IMR-90 (cell line): ENCODE measurements at regions not wholly inside any gene's neighbourhood (a gene's known extent, or its start where the extent isn't known, plus 50 kb on each side); places are given as distances from the start of the nearest gene placed in this dataset.

Source experiments
- ATAC-seq: fragments of 200-7000 bp; cut with Tn5 transposase; 2 replicates; pipeline ENCODE4 v1.9.1; 2020; ENCODE audit warnings: low read depth, mild to moderate bottlenecking, moderate library complexity
- BruUV-seq: library from RNA; stranded (reverse); fragments of 400-500 nt; replicated peaks from 2 replicates; lab custom pipeline; 2021; lab: Mats Ljungman, UMichigan
- CTCF ChIA-PET: fragments of 300-600 bp; formaldehyde crosslinking; extraction: SDS; loops from one replicate; lab custom pipeline; 2021; ENCODE audit warnings: antibody characterized with exemption; lab: Yijun Ruan, JAX
- POLR2A ChIA-PET: fragments of 300-600 bp; sonication (Branson Sonifier 250); formaldehyde crosslinking; loops from one replicate; lab custom pipeline; 2022; ENCODE audit warnings: antibody characterized with exemption; ENCODE audit not compliant: unreplicated experiment; lab: Charles Lee
- DNase-seq: peaks from one replicate; pipeline ENCODE4 v3.0.0; 2013
- H2AFZ ChIP-seq: replicated peaks from 2 replicates; pipeline ENCODE3; 2013; ENCODE audit warnings: low read length, mild to moderate bottlenecking; ENCODE audit not compliant: poor library complexity
- H2AK5ac ChIP-seq: 2 replicates; pipeline ENCODE4 v1.6.1; 2013; ENCODE audit warnings: low read depth, low read length, inconsistent platforms
- H2AK9ac ChIP-seq: replicated peaks from 2 replicates; pipeline ENCODE3; 2013; ENCODE audit warnings: mild to moderate bottlenecking, low read depth, low read length, moderate library complexity; ENCODE audit not compliant: poor library complexity
- H2BK120ac ChIP-seq: 2 replicates; pipeline ENCODE4 v1.6.1; 2013; ENCODE audit warnings: low read depth, low read length, inconsistent platforms
- H2BK15ac ChIP-seq: 3 replicates; pipeline ENCODE4 v1.6.1; 2013; ENCODE audit warnings: low read depth, low read length, inconsistent platforms
- H2BK20ac ChIP-seq: 2 replicates; pipeline ENCODE4 v1.6.1; 2013; ENCODE audit warnings: low read depth, mild to moderate bottlenecking, inconsistent platforms, low read length, moderate library complexity
- H2BK5ac ChIP-seq: 2 replicates; pipeline ENCODE4 v1.6.1; 2013; ENCODE audit warnings: mild to moderate bottlenecking, low read depth, low read length, inconsistent platforms; ENCODE audit not compliant: poor library complexity, severe bottlenecking
- H3K14ac ChIP-seq: replicated peaks from 2 replicates; pipeline ENCODE4 v1.6.1; 2013; ENCODE audit warnings: low read depth, low read length, inconsistent platforms
- H3K18ac ChIP-seq: 2 replicates; pipeline ENCODE4 v1.6.1; 2013; ENCODE audit warnings: low read depth, low read length, control low read depth
- H3K23ac ChIP-seq: 2 replicates; pipeline ENCODE4 v1.6.1; 2013; ENCODE audit warnings: low read depth, low read length, inconsistent platforms
- H3K27ac ChIP-seq: 2 replicates; pipeline ENCODE4 v1.5.1; 2013; ENCODE audit warnings: mild to moderate bottlenecking, control low read depth, low read length; ENCODE audit not compliant: insufficient read depth
- H3K27me3 ChIP-seq: 2 replicates; pipeline ENCODE4 v1.6.1; 2013; ENCODE audit warnings: low read length; ENCODE audit not compliant: control insufficient read depth, insufficient read depth
- H3K36me3 ChIP-seq: 2 replicates; pipeline ENCODE4 v1.6.1; 2013; ENCODE audit warnings: low read length, mixed read lengths; ENCODE audit not compliant: control insufficient read depth, insufficient read depth
- H3K4ac ChIP-seq: 2 replicates; pipeline ENCODE4 v1.6.1; 2013; ENCODE audit warnings: low read depth, low read length, inconsistent platforms
- H3K4me1 ChIP-seq: 2 replicates; pipeline ENCODE4 v1.6.1; 2013; ENCODE audit warnings: low read length, mixed read lengths; ENCODE audit not compliant: control insufficient read depth, insufficient read depth
- H3K4me2 ChIP-seq: 2 replicates; pipeline ENCODE4 v1.6.1; 2013; ENCODE audit warnings: low read depth, mild to moderate bottlenecking, control low read depth, low read length, moderate library complexity
- H3K4me3 ChIP-seq: 2 replicates; pipeline ENCODE4 v1.5.1; 2013; ENCODE audit warnings: low read depth, mild to moderate bottlenecking, control low read depth, low read length, moderate library complexity; ENCODE audit not compliant: insufficient read depth
- H3K56ac ChIP-seq: 2 replicates; pipeline ENCODE4 v1.6.1; 2013; ENCODE audit warnings: low read length, inconsistent platforms; ENCODE audit not compliant: insufficient read depth; ENCODE audit errors: extremely low read depth
- H3K79me1 ChIP-seq, 2 experiments: 2 replicates each; pipeline ENCODE4 v1.6.1; 2013; ENCODE audit warnings: low read length in 2 of 2, inconsistent platforms in 1 of 2, low read depth in 1 of 2
- H3K9ac ChIP-seq: 2 replicates; pipeline ENCODE4 v1.6.1; 2013; ENCODE audit warnings: low read depth, low read length, control low read depth
- H3K9me1 ChIP-seq: 2 replicates; pipeline ENCODE4 v1.6.1; 2013; ENCODE audit warnings: low read length, inconsistent platforms; ENCODE audit not compliant: insufficient read depth
- H3K9me3 ChIP-seq: 2 replicates; pipeline ENCODE4 v1.6.1; 2013; ENCODE audit warnings: low read length; ENCODE audit not compliant: control insufficient read depth, insufficient read depth
- H4K20me1 ChIP-seq: 2 replicates; pipeline ENCODE4 v1.6.1; 2013; ENCODE audit warnings: low read length, inconsistent platforms; ENCODE audit not compliant: insufficient read depth
- H4K5ac ChIP-seq: 2 replicates; pipeline ENCODE4 v1.6.1; 2013; ENCODE audit warnings: mild to moderate bottlenecking, low read depth, low read length, control low read depth
- H4K8ac ChIP-seq, 2 experiments: 2 replicates each; pipeline ENCODE4 v1.6.1; 2013; ENCODE audit warnings: low read depth in 2 of 2, low read length in 2 of 2, control low read depth in 1 of 2, inconsistent platforms in 1 of 2
- H4K91ac ChIP-seq: 2 replicates; pipeline ENCODE4 v1.6.1; 2013; ENCODE audit warnings: low read depth, low read length, inconsistent platforms; ENCODE audit not compliant: insufficient read depth
- CHD1 ChIP-seq: IDR thresholded peaks from 2 replicates; pipeline ENCODE4 v1.6.1; 2012; ENCODE audit warnings: low read depth, low read length, improper control_type of control experiment
- MAFK ChIP-seq: IDR thresholded peaks from 2 replicates; pipeline ENCODE4 v1.6.1; 2012; ENCODE audit warnings: low read depth, low read length, improper control_type of control experiment
- MAZ ChIP-seq: IDR thresholded peaks from 2 replicates; pipeline ENCODE4 v1.6.1; 2012; ENCODE audit warnings: low read depth, mild to moderate bottlenecking, low read length, improper control_type of control experiment, moderate library complexity, borderline replicate concordance
- MXI1 ChIP-seq: IDR thresholded peaks from 2 replicates; pipeline ENCODE4 v1.6.1; 2012; ENCODE audit warnings: low read depth, mild to moderate bottlenecking, low read length, moderate library complexity, borderline replicate concordance
- RAD21 ChIP-seq: IDR thresholded peaks from 2 replicates; pipeline ENCODE4 v1.6.1; 2012; ENCODE audit warnings: low read length, improper control_type of control experiment
- RCOR1 ChIP-seq: IDR thresholded peaks from 2 replicates; pipeline ENCODE4 v1.6.1; 2012; ENCODE audit warnings: mild to moderate bottlenecking, low read length, improper control_type of control experiment; ENCODE audit not compliant: insufficient replicate concordance
- RFX5 ChIP-seq: IDR thresholded peaks from 2 replicates; pipeline ENCODE4 v1.8.0; 2012; ENCODE audit warnings: low read depth, mild to moderate bottlenecking, low read length, moderate library complexity
- SMC3 ChIP-seq: fragments of 150-350 bp; IDR thresholded peaks from 2 replicates; pipeline ENCODE4 v1.6.1; 2016; ENCODE audit warnings: low read depth, mild to moderate bottlenecking, antibody characterized with exemption, low read length, moderate library complexity
- dilution Hi-C: fragments of 300-500 bp; cut with HindIII; formaldehyde crosslinking; loops from one replicate; pipeline ENCODE4 v1.14.3; 2018; ENCODE audit warnings: low sequenced_read_pairs; ENCODE audit not compliant: unreplicated experiment
- in situ Hi-C: fragments of 300-500 bp; cut with MboI; formaldehyde crosslinking; loops from 3 replicates; pipeline ENCODE4 v1.14.3; 2019; ENCODE audit warnings: low sequenced_read_pairs, inconsistent platforms, mixed read lengths
- intact Hi-C: fragments of 100-400 bp; cut with micrococcal nuclease; formaldehyde crosslinking; loops from 2 replicates; pipeline ENCODE4 v1.10.0; 2022
- TF ChIP-seq, protein P1 (sequence below): fragments of 150-350 bp; IDR thresholded peaks from 2 replicates; pipeline ENCODE4 v1.6.1; 2017; ENCODE audit warnings: mild to moderate bottlenecking, antibody characterized with exemption, low read length, low read depth
- TF ChIP-seq, protein P2 (sequence below): conservative IDR thresholded peaks from 2 replicates; pipeline ENCODE4 v1.5.1; 2012; ENCODE audit warnings: mild to moderate bottlenecking, low read depth, low read length, improper control_type of control experiment
- TF ChIP-seq, protein P3 (sequence below): fragments of 150-350 bp; IDR thresholded peaks from 2 replicates; pipeline ENCODE4 v1.6.1; 2016; ENCODE audit warnings: low read depth, mild to moderate bottlenecking, low read length, moderate library complexity, borderline replicate concordance

DNA sequence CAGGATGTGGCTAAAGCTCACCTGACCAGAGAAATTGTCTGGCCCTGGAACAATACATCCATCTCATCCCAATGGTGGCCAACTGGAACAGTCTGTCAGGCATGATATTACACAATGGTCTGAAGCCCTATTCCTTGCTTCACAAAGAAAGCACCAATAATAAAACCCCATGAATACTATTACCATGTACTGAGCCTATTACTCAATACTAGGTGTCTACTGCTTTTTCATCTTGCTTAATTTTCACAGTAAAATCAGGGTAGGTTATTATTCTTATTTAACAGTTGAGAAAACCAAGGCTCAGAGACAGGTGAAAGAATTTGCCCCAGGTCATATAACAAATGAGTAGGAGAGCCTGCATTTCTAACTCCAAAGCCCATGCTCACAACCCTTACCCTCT lies 68.9 kb upstream of the CAPRIN1 start:
- CTCF ChIA-PET: interaction anchor here (0.7 kb wide), 1 partner anchor 174 kb away, joined by 9 read pairs; no protein-coding TSS in a partner anchor
- no peak overlapping the region for H3K4me3 ChIP-seq
- no peak for TF ChIP-seq SMC3
- TF ChIP-seq, protein P1, sequence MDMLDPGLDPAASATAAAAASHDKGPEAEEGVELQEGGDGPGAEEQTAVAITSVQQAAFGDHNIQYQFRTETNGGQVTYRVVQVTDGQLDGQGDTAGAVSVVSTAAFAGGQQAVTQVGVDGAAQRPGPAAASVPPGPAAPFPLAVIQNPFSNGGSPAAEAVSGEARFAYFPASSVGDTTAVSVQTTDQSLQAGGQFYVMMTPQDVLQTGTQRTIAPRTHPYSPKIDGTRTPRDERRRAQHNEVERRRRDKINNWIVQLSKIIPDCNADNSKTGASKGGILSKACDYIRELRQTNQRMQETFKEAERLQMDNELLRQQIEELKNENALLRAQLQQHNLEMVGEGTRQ: no peak
- TF ChIP-seq MXI1: no peak
- TF ChIP-seq RCOR1: no peak
- TF ChIP-seq, protein P2, sequence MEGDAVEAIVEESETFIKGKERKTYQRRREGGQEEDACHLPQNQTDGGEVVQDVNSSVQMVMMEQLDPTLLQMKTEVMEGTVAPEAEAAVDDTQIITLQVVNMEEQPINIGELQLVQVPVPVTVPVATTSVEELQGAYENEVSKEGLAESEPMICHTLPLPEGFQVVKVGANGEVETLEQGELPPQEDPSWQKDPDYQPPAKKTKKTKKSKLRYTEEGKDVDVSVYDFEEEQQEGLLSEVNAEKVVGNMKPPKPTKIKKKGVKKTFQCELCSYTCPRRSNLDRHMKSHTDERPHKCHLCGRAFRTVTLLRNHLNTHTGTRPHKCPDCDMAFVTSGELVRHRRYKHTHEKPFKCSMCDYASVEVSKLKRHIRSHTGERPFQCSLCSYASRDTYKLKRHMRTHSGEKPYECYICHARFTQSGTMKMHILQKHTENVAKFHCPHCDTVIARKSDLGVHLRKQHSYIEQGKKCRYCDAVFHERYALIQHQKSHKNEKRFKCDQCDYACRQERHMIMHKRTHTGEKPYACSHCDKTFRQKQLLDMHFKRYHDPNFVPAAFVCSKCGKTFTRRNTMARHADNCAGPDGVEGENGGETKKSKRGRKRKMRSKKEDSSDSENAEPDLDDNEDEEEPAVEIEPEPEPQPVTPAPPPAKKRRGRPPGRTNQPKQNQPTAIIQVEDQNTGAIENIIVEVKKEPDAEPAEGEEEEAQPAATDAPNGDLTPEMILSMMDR: no peak
- TF ChIP-seq, protein P3, sequence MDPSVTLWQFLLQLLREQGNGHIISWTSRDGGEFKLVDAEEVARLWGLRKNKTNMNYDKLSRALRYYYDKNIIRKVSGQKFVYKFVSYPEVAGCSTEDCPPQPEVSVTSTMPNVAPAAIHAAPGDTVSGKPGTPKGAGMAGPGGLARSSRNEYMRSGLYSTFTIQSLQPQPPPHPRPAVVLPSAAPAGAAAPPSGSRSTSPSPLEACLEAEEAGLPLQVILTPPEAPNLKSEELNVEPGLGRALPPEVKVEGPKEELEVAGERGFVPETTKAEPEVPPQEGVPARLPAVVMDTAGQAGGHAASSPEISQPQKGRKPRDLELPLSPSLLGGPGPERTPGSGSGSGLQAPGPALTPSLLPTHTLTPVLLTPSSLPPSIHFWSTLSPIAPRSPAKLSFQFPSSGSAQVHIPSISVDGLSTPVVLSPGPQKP: no peak
- no peak for TF ChIP-seq RAD21
- TF ChIP-seq CHD1: no peak
- no peak for TF ChIP-seq MAFK
- TF ChIP-seq MAZ: no peak
- no peak for TF ChIP-seq RFX5
- H3K18ac ChIP-seq: no peak overlapping the region
- no peaks in the 10 kb centered on the region for H3K9me1 ChIP-seq
- H2BK120ac ChIP-seq: no peak overlapping the region
- no peak overlapping the region for H4K91ac ChIP-seq
- in situ Hi-C loops: no loop called here
- H2BK5ac ChIP-seq: no peak overlapping the region
- H3K4me1 ChIP-seq: no peaks in the 10 kb centered on the region
- no peak overlapping the region for H2AK5ac ChIP-seq
- no peak overlapping the region for H2BK20ac ChIP-seq
- H4K20me1 ChIP-seq: no peaks in the 10 kb centered on the region
- H2AK9ac ChIP-seq: no peak overlapping the region
- H3K36me3 ChIP-seq: no peaks in the 10 kb centered on the region
- H3K4ac ChIP-seq: no peak overlapping the region
- no peak overlapping the region for H3K14ac ChIP-seq
- H3K79me1 ChIP-seq: no peaks in the 10 kb centered on the region
- H2AFZ ChIP-seq: no peak overlapping the region
- H2BK15ac ChIP-seq: no peak overlapping the region
- BruUV-seq: no TSS peak
- no peak overlapping the region for H3K27ac ChIP-seq
- POLR2A ChIA-PET: no interaction called here
- ATAC-seq (no peak), DNase-seq (no peak)
- dilution Hi-C loops: no loop called here
- no peak overlapping the region for H3K4me2 ChIP-seq
- H3K56ac ChIP-seq: no peak overlapping the region
- no peak overlapping the region for H4K5ac ChIP-seq
- no peak overlapping the region for H4K8ac ChIP-seq
- peaks cover 13% of the 10 kb centered on the region for H3K27me3 ChIP-seq
- H3K9ac ChIP-seq: no peak overlapping the region
- no peaks in the 10 kb centered on the region for H3K9me3 ChIP-seq
- no peak overlapping the region for H3K23ac ChIP-seq
- intact Hi-C loops: no loop called here
